GM21390 (cell line): ENCODE measurements at regions not wholly inside any gene's neighbourhood (a gene's known extent, or its start where the extent isn't known, plus 50 kb on each side); places are given as distances from the start of the nearest gene placed in this dataset.

Source experiments
- ATAC-seq: cut with Tn5 transposase; IDR thresholded peaks from one replicate; pipeline ENCODE4 v1.9.1; 2021; ENCODE audit not compliant: unreplicated experiment

DNA sequence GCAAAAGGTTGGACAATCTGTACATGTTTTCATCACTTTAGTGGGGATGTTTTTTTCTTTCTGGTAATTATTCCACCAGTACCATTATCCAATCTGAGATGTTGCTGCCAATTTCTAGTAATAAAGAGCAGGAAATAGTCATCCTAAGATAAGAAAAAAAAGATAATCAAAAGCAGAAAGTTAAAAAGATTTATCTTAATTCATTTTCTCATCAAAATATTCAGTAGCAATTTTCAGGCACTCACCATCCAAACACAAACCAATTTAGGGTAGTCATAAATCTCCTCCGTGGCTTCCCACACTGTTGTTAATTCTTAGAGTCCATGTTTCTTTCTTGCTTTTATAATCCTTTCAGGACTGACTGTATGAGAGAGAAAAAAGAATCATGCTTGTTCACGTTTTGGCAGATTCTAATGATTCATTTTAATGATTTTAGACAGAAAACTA, 263.7 kb upstream of the UGT8 start:
- ATAC-seq, result no peak

DNA sequence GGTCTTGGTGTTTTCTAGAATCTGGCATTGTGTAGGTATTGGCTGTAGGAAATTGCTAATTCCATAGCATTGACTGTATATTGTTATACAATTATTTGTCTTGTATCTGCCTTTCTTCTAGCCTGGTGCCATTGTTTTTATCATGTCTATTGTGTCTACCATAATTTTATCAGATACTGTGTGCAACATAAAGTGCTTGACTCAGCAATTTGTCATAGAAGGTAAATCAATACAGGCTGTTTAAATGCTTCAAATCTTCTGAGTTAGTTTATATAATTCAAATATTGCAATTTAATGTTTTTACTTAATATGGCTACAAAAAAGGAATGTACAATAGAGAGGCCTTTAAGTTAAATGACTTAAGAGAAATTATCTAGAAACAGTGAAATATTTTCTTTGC, 263.3 kb upstream of the UGT8 start:
- no peak for ATAC-seq

DNA sequence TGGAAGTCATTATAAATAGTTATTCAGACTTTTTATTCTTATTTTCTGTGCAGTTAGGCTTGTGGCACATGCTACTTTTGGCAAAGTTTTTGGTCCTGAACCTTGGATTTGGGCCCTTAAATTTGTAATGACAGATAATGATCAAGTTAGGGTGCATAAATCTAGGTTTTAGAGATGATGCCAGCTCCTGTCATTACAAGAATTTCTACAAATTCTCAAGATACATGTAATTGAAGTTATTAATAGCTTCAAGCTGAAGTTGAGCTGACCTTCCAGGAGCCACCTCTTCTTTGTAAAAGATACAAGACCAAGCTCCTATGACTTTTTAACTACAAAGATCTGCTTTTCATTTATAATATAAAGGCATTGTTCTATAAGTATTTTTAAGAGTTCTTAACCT, 255.6 kb upstream of the UGT8 start:
- no peak for ATAC-seq

DNA sequence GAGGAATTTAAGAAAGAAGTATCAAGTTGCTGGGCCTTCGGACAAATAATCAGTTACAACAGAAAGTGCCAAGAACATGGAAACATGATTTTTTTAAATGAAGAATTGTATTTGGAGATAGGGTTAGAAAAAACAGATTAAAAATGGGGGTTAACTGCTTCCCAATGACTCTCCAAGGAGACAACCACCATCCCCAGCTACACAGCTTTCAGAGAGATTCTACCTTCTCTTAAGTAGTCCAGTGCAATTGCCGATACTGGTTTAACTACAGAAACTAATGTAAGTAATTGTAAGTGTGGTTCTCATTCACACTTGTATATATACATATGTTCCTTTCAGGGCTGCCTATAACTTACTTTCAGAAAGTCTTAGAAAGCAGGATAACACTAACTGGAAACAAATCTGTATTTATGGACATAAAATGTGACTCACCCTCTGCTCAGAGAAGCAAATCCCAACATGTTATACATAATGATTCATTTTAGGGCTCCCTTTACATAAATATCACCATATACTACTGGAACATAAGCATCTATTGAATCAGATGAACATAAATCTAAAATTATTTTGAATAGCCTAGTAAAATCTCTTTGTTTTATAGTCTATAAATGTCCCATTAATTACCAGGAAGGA, 248.9 kb upstream of the UGT8 start:
- ATAC-seq, result no peak

DNA sequence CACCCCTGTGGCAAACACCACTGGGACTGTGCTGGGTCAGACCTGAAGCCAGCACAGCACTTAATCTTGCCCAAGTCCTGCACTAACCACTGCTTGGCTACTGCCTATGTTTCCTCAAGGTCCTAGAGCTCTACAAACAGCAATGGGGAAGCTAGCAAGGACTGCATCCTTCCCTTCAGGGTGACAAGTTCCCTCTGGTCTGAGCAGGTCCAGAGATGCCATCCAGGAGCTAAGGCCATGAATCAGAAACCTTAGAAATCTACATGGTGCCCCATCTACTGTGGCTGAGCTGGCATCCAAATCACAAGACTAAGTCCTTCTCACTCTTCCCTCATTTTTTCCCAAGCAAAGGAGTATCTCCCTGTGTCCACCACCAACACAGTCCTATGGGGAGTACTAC, 239.7 kb upstream of the UGT8 start:
- no peak for ATAC-seq

DNA sequence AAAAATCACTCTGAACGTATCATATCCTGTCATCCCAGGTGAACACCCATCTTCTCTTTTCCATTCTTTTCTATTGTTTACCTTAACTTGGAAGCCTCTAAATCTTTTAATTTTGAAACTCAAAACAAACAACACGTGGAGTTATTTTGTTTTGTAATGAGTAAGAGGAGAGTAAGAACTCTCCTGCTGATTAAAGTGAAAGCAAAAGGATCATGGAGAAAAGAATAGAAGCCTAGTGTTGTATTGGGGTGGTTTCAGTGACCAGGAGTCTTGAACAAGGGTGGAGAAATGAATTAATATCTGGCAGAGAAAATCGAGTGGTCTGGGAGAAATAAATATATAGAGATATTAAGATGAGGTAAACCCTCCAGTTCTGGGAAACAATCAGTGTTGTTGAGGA, 237.4 kb upstream of the UGT8 start:
- ATAC-seq, result no peak

DNA sequence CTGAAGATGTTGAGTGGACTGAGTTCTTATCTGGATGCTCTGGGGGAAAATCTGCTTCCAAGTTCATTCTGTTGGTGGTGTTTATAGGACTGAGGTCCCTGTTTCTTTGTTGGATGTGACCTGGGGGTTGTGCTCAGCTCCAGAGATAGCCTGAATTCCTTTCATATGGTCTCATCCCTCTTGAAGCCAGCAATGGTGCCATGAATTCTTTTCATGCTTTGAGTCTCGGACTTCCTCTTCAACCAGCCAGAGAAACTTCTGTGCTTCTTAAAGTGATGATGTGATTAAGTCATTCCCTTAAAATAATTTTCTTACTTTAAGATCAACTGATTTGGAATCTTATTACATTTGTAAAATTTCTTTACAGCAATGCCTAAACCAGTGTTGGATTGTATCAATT, 233.8 kb upstream of the UGT8 start:
- no peak for ATAC-seq

DNA sequence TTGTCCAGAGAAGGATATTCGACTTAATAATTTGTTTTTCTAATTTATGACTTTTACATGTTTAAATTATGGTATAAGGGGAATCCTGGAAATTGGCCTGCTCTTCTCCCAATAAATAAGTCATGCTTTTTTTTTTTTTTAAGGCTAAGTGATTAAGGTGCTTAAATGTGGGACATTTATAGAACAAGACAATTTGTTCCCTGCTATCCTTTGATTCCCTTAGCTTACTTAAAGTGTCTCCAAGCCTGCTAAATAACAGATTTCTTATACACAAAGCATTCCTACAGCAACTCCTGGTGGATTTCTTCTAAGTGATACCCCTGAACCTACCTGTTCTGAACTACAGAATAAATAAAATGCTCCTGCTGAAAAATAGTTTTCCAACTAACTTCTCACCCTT, 233.0 kb upstream of the UGT8 start:
- no peak for ATAC-seq

DNA sequence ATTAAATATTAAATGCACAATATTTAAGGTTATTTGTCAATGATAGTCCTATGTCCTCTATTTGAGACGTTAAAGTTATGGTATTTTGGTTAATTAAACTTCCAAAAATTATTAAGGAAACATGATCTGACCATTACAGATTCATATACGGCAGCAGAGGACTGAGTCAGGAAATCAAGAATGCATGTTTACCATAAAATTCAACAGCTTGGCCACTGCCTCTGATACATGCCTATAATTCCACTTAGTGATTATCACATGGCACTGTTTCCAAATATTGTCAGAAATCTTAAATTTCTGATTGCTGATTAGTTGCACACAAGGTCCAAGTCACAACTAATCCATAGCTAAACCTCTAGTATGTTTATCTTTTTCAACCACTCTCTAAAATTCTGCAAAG, 232.2 kb upstream of the UGT8 start:
- no peak for ATAC-seq

DNA sequence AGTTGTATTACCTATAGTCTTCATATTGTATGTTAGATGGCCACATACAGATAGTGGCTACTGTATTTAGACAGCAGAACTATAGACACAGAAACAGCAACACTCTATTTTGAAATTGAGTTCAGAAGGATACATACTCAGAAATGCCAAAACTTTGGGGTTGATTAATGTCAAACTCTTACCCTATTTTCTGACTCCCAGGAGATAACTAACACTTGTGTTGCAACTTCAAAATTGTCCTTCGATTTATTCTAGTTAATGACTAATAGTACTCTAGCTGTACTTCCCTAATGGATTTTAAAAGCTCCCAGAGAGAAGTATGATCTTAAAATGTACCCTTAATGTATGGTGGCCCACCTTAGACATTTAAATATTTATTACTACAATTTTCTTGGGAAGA, 229.9 kb upstream of the UGT8 start:
- ATAC-seq, result no peak

DNA sequence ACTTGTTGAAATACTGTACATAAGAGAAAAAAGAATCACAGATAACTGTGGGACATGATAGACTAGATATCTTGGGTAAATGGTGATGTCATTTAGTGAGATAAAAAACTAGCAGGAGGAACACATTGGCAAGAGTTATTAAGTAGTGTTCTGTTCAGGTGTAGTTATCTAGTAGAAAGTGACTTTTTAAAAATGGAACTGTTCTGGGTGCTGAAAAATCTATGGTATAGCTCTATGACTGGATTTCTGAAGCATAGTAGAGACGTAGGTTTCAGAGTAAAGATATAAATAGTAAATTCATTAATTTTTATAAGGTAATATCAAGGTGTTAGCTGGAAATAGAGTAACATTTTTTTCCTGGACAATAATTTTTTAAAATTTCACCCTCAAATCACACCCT, 225.1 kb upstream of the UGT8 start:
- no peak for ATAC-seq

DNA sequence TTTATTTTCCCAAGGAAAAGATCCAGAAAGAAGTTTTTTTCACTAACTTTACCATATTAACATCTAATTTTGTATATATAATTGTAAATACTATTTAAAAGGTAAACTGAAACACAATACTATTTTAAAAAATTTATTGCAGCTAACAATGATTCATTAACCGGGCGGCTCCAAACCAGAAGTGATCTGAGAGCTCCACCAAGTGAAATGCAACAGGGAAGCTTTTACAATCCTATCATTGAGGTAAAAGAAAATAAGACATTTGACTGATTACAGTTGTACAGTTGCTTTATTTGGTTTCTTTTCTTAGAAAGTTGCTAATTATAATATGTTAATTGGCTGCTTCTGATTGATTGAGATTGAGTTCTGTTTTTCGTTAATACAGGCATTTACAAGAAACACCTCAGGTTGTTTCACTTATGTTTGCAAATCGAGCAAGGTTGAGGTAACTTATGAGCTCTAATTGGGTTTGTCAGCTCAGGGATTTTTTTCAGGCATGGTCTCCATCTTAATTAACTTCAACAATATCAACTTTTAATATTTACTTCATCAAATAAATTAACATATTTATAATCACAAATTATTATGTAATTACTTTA, 220.2 kb upstream of the UGT8 start:
- ATAC-seq, result no peak

DNA sequence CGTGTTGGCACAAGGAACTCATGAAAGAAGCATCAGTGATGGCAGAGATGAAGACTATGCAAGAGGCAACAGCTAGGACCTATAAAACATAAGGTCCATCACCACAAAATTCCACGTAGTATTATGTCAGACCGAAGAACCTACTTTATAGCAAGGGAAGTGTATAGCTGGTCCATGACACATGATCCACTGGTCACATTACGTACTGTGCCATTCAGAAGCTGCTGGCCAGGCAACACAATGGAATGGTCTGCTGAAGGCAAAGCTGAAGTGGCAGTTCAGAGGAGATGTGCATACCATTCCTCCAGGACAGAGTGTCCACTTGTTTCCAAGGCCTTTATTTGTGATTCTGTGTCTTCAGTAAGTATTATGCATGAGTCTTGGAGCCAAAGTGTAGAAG, 215.5 kb upstream of the UGT8 start:
- ATAC-seq, result no peak

DNA sequence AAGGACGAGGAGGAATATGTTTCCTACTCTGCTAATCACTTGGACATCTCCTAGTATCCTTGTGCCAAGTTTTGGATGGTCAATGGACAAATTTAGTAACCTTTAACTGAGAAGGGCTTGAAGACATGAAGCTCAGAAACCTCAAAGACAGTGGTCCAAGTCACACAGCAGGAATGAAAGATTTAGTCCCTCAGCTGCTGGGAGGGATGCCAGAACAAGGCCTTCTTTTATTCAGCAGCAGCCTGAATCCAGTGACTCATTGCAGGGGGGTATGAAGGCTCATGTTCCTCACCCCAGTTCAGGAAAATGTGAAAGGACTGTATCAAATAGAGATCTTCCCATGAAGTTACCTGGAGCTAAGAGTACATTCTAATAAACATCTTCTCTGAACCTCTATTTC, 214.9 kb upstream of the UGT8 start:
- ATAC-seq, result no peak

DNA sequence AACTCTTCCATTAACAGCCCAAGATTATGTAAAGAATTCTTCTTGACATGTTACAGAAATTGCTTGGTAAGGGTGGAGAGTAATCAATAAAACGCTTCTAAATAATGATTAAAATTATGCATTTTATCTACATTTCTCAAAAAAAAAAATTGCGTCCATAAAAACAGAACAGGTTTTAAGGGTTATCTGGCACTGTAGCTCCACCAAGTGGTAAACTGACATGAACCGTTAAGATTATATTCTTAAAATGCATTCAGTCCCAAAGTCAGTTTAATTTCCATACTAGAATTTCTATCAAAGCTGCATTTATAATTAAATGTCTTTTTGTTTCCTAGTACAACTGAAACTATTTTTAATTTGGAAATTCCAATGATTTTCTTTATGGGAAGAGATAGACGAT, 214.0 kb upstream of the UGT8 start:
- no peak for ATAC-seq

DNA sequence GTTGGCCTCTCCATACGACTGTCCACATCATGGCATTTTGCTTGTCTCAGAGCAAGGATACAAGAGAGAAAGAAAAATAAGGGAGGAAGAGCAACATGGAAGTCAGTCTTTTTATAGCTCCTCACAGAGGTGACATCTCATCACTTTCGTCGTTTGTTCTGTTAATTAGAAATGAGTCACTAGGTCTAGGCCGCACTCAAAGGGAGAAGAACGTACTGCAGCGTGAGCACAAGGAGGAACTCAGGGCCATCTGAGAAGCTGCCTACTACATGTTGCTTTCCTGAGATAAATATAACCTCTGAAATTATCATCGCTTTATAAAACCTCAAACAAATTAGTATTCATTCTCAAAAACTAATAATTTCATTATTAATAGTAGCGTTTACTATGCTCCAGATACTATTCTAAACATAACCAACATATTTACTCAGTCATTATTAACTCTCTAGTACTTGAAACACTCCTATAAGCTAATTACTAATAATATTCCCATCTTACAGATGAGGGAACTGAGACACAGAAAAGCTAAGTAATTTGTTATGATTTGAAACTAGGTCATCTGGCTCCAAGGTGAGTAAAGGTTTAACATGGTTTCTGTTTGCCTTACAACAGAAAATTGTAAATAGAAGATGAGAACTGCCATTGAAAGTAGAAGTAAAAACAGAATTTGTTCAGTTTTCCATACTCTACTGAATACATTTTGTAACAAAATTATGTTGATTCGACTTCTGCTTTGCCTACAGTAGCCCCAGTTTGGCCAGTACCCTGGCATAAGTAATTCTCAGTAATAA, 213.2 kb upstream of the UGT8 start:
- no peak for ATAC-seq

DNA sequence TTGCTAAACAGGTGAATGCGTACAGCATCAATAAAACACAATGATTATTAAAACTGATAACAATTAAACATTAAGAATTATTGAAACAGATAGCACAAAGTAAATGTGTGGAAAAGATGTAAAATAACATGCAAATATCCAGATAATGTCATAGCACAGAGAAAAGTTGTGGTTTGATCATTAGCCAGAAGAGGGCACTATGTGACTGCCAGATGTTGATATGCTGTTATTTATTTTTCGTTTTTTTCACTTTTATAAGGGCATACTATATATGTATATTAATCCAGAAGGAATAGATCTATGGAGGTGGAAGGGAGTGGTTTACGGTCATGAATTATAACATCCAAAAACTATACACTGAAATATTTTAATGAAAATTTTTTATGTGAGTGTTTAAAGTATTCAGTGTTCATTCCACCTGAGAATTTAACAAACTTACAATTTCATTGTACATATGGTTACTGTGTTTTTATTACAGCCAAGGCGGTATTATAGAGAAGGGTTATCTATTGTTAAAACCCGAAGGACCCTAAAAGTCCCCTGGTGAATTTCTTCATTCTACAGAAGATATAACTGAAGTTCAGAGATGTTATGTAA, 211.9 kb upstream of the UGT8 start:
- ATAC-seq, result no peak

DNA sequence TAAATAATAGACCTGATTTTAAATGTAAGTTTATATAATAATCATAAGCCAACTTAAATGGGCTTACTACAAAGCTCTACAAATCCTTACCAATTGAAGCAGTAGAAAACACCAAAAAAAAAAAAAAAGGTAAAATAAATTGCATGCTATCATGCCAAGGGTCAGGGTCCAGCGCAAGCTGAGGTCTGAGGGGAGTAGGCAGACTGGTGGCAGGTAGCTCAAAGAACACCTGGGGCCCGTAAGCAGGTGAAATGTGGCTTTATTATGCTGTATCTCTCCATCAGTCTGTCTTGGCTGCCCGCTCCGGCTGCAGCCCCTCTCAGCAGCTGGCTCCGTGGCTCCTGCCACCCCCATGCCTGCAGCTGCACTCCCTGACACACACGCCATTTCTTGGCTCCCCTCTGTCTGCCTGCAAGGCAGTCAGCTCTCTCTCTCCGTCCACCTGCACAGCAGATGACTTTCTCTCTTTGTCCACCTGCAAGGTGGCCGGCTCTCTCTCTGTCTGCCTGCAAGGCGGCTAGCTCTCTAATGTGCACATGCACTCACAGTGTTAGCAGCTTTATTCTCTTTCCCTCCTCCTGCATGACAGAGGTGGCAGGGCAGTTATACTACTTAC, 209.4 kb upstream of the UGT8 start:
- ATAC-seq, result no peak

DNA sequence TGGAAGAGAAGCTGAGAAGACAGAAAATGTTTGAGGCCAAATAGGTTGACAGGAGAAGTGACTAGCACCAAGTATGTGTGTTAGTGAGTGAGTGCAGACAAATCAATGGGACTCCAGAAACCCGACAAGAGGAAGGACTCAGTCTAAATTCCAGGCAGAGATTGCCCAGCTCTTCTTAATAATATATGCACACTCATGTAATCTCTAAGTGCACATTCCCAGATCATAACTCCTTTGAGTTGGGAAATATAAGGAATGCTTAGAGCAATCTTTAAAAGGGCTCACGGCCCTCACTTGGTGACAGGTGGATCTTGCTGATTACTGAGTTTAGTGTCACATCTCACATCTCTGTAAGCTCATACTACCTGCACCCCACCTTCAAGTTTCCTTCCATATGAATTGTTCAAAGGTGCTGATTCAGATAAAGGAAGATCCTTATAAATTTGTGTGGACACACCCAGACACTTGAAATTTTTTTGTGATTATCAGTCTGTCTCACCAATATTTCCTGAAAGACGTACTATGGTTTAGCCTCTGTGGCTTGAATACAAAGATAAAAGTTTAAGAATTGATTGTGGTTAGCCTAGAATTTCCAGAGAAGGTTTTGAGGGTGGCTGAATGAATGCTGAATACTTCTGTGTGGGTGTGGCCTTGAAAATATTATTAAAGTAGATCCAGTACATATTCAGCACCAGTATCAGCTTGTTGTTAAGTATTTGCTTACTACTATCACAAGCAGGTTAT, 205.1 kb upstream of the UGT8 start:
- ATAC-seq, result no peak

DNA sequence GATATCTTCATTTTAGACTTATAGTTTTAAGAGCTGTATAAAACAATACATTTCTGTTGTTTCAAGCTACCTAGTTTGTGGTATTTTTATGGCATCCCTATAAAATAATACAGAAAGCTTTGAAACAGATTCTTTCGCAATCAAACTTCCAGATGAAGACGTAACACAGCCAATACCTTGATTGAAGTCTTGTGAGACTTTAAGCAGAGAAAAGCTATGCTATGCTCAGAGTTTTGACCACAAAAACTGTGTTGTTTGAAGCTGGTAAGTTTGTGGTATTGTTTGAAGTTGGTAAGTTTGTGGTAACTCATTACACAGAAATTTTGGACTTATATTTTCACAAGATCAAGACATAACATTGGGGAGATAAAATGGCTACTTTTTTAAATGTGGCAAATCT, 201.8 kb upstream of the UGT8 start:
- ATAC-seq, result no peak

DNA sequence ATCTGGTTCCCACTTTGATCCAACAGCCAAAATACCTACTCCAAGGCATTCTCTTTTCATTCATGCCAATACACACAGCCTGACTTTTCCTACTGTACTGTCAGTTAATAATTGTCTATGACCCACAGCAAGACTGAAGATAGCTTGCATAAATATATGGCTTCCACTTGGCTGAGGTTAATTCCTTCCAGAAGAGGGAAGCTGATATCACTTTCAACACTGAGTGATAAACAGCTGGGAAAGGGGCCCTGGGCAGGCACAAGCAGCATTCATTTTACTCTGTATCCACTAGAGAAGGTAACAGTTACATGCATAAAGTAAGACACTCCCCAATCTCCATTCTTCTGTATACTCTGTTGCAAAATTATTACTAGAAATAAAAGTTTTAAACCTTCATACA, 200.2 kb upstream of the UGT8 start:
- no peak for ATAC-seq
